GM18858 (cell line): ENCODE measurements at regions not wholly inside any gene's neighbourhood (a gene's known extent, or its start where the extent isn't known, plus 50 kb on each side); places are given as distances from the start of the nearest gene placed in this dataset.

Experiments
- ATAC-seq: cut with Tn5 transposase; IDR thresholded peaks from one replicate; pipeline ENCODE4 v1.9.1; 2021; ENCODE audit not compliant: unreplicated experiment

DNA sequence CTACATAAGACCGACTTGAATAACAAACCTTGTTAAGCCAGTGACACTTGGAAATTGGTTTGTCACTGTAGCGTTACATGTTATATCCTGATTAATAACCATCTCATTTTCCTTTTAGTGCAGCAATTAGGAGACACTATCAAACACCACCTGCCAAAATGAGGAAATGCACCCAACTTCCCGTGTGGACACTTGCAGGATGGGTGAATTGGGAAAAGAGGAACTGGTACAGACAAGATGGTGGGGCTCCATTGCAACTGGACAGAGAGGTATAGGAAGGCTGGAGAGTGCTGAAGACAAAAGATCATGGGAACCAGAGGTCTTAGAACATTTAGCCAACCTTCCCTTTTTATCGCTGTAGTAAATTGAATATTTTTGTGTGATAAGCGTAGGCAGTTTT, 816.3 kb upstream of the HS6ST1 start:
- no peak for ATAC-seq

DNA sequence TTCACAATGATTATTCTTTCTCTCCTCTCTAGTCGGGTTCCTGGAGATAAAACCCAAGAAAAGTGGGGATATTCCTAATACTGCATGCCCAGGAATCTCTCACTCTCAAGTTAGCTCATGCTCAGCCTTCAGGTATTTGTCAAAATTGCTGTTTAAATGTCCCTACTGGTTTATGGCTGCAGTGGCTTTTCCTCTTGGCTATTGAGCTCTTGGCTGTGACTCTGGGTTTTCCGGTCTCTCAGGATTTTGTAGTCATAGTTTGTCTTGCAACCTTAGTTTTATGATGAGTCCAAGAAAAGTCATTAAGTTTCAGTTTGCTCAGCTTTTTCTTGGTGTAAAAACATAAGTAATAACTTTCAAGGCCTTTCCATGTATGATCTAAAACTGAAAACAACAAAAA, 820.7 kb upstream of the HS6ST1 start:
- ATAC-seq, result no peak

DNA sequence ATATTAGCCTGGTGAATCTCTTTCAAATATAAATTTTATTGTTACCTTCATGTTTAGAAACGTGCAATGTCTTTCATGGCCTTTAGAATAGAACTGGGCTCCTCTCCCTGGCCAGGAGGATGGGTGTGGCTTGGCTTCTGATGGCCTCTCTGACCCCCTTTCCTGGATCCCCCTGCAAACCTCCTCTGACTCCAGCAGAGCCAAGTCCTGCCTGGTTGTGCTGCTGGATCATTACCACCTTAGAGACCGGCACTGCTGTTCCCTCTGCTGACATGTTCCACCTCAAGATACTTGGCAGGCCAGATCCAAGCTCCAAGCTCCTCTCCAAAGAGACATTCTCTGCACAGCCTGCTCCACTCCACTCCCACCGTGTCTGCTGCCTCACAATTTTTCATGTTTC, 823.8 kb upstream of the HS6ST1 start:
- ATAC-seq, result no peak

DNA sequence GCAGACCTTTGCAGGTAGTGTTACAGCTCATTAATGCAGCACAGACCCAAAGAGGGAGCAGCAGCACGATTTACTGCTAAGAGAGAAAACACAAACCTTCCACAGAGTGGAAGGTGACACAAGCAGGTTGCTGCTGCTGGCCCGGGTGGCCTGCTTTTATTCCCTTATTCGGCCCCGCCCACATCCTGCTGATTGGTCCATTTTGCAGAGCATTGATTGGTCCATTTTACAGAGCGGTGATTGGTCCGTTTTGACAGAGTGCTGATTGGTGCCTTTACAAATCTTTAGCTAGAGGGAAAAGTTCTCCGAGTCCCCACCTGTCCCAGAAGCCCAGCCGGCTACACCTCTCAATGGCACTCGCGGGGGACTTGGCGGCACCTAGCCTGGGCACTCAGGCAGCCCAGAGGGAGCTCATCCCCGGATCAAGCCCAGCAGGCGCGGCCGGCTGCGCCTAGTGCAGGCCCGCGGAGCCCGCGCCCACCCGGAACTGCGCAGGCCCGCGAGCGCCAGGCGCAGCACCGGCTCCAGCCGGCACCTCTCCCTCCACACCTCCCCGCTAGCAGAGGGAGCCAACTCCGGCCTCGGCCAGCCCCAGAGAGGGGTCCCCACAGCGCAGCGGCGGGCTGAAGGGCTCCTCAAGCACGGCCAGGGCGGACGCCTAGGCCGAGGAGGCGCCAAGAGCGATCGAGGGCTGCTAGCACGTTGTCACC, 825.6 kb upstream of the HS6ST1 start:
- ATAC-seq, result no peak

DNA sequence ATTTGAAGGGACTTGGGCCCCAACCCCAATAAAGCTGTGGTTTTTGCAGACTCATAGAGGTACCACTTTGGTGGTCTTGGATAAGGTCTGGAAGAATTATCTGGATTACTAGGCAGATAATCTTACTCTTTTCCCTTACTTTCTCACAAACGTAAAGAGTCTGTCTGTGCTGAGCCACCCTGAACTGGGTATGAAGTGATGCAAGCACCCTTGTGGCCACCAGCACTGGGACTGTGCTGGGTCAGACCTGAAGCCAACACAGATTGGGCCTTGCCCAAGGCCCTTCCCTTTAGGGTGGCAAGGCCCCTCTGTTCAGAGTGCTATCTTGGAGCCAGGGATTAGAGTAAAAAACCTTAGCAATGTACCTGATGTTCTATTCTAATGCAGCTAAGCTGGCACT, 827.0 kb upstream of the RAB6C start:
- no peak for ATAC-seq

DNA sequence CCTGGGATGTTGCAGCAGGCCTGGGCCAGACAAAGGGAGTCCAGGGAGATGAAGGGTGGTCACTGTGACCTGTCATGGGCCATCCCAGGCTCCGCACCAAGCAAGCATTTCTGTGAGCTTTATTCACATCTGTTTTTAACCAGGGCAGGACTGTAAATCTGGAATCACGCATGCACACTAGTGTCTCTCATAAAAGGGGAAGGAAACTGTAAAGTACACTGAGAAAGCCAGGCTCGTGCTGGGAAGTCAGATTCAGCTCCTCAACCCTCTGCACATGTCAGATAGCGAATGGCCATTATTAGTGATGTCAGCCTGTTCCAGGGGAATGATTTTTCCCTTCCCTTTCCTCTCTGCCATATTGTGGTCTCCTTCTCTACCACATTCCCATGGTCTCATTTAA, 818.6 kb upstream of the RAB6C start:
- ATAC-seq, result no peak

DNA sequence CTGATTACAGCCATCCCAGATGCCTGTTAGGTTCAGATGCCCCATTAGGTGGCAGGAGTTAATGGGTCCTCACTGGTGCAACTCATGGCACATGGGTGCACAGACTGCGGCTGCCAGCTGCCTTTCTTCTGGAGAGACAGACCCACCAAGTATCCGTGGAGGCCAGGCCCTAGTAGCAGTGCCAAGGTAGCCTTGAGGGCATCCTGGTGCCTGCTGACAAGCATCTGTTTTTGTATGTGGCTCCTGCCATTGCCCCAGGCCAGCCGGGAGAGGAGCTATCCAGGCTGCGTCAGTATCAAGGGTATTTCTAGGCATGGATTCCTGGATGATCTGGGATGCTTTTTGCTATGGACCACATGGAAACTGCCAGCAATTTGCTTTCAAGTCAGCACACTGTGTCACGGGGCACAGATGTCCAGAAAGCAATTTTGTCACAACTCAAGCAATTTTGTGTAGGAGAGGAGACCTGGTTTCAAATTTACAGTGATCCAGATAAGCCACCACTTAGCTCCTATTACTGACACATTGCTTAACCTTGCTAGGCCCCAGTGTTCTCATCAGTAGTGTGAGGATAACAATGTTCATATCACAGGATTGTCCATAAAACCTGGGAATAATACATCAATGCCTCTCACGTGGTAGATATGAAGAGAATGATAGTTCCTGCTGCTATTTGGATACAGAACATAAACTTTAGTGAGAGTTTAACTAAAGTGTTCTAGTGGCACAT, 815.1 kb upstream of the RAB6C start:
- ATAC-seq, result no peak

DNA sequence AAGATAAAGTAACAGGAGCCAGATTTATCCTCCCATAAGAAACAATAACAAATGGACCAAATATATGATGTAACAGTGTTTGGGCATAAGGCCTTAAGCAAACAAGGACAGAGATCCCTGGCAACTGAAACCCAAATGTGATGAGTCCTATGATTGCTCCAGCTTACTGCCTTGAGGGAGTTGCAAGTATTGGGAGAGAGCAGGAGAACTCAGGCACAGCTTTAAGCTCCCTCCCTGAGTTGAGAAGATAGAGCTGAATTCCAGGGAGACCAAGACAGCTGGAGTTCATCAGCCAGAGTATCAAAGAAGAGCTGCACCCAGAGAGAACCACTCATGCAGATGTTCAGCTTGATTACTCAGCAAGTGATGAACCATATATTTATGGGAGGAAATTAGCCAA, 814.5 kb upstream of the RAB6C start:
- no peak for ATAC-seq

DNA sequence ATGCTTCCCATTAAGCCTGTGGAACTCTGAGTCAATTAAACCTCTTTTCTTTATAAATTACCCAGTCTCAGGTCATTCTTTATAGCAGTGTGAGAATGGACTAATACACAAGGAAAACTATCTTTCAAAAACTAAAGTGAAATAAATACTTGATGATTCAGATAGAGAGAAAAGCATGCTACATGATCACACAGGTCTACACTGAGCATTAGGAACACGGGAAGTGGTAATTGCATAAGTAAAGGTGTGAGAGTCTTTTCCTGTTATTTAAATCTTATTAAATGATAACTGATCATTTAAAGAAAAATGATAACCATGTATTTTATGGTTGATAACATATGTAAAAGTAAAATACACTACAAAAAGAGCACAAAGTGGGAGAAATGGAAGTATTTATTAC, 812.0 kb upstream of the RAB6C start:
- no peak for ATAC-seq

DNA sequence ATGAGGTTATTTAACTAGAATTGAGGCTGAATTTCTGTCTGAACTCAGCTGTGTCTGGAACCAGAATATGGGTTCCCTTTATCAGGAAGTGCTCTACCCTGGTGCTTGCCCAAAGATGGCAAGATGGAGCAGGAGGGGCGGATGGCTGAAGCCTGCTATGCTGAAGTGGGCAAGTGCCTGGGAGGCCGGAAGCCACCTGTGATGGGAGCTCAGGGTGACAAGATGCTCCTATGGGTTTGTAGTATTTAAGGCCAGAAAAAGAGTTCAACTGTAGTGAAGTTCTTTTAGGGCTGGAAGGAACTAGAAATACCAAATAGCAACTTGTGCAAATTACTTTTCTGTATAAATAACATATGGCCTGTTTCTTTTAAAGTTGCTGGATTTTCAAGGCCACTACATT, 808.9 kb upstream of the RAB6C start:
- no peak for ATAC-seq

DNA sequence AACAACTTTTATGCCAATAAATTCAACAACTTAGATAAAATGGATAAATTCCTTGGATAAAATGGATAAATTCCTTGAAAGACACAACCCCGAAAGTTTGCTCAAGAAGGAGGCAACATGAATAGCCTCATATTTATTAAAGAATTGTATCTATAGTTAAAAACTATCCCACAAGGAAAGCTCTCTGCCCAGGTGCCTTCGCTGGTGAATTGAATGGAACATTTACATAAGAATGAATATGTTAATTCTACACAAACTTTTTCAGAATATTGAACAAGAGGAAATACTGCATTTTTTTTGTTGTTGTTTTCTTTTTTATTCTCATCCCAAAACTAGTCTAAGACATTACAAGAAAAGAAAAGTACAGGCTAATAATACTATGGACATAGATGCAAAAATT, 805.3 kb upstream of the RAB6C start:
- no peak for ATAC-seq

DNA sequence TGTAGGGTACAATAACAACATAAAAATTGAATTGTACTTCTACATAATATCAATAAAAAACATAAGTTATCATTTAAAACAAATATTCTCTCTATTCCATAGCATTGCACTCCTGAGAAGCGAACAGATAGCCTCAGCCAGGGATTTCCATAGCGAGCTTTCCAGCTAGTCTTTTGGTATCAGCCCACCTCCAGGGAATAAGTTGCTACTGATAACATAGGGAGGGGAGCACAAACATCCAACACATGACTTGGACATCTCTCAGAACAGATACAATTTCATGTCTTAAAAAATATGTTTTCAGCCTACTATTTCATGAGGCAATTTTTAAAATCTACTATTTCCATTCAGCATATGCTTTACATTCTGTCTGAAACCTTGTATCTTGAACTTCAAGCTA, 804.4 kb upstream of the RAB6C start:
- ATAC-seq, result no peak

DNA sequence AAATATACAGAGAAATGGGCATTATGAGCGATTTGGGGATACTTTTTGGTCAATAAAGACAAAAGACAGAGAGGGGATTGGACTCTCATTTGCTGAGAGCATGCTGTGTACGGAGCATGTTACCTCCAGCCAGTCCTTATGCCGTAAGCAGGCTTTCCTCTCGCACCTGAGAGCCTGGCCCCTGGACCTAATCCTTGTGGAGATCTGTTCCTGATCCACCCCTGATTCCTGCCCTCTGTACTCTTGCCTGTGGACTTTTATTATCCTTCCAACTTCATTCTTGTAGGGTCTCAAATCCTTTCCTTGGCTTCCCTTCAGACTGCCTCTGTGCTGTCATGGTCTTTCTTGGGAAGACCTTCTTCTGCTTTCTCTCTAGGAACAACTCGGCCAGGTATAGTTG, 803.1 kb upstream of the RAB6C start:
- ATAC-seq, result no peak

DNA sequence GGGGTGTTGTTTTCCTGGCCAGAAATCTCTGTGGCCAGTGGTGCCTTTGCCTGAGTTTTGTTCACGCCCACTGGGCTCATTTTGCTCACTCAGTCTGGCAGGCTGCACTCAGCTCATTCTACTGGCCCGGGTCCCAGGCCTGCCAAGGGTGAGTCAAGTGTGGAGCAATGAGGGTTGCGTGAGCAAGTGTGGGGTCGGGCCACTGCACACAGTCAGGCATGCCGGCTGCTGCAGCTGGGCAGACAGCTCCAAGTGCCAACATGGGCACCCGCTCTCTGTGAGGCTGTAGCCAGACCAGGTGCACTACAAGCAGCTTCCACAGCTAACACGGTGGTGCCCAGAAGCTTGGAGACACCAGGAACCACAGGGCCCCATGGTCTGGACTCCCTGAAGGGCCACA, 801.1 kb upstream of the RAB6C start:
- ATAC-seq, result no peak

DNA sequence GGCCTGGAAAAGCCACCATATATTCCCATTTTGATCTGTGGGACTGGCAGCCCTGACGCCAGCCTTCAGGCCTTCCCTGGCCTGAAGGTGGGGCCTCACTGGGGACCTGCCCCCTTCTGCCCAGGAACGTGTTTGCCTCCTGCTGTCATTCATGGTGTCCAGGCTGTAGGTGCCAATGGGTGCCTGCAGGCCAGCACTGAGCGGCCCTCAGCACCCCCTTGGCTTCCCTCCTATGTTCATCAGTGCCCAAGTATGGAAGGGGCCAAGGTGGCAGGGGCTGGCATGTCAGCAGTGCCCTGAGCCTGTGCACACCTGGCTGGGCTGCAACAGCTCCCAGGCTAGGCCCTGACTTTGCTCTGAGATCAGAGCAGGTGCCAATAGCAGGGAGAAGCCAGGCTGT, 800.3 kb upstream of the RAB6C start:
- no peak for ATAC-seq

DNA sequence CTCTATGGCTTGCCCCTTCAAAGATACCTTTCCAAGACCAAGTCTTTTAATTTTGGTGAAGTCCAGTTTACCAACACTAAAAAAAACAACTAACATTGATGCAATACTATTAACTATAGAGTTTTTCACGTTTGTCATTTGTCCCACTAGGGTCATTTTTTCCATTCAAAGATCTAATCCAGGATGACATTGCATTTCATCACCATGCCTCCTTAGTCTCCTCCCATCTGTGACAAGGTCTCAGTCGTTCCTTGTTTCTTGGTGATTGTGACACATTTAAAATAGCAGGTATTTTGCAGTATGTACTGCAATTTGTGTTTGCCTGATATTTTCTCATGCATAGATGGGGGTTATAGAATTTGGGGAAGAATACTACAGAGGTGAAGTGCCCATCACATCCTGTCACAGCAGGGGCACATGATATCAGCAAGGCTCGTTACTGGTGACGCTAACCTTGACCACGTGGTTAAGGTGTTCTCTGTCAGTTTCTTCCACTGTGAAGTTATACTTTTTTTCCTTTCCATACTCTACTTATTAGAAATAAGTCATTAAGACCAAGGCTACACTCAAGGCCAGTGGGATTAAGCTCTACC, 799.2 kb upstream of the RAB6C start:
- ATAC-seq, result no peak

DNA sequence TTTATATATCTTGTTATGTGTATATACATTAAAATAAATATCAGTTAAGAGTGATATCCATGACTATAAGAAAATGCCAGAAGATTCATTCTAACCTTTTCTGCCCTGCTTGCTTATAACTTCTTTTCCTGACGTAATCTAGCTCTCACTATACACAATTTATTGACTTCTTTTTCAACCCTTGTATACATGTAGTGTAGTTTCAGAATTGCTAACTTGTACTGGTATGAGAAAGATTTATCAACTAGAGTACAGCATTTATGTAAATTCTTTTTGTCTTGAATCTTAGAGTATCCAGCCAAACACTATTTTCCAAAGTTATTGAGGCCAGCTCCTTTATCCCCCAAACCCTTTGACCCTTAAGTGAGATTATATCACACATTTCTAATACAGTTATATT, 798.0 kb upstream of the RAB6C start:
- ATAC-seq, result no peak

DNA sequence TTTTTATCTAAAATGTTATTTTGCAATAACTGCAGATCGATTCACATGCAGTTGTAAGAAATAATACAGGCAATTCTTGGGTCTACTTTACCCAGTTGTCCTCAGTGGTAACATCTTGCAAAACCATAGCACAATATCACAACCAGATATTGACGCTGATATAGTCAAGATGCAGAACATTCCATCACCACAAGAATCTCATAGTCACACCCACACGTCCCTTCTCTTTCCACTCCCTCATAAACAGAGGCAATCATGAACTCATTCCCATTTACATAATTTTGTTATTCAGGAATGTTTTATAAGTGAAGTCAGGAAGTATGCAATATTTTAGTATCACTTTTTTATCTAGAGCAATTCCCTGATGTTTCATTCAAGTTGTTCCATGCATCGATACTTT, 797.5 kb upstream of the RAB6C start:
- no peak for ATAC-seq

DNA sequence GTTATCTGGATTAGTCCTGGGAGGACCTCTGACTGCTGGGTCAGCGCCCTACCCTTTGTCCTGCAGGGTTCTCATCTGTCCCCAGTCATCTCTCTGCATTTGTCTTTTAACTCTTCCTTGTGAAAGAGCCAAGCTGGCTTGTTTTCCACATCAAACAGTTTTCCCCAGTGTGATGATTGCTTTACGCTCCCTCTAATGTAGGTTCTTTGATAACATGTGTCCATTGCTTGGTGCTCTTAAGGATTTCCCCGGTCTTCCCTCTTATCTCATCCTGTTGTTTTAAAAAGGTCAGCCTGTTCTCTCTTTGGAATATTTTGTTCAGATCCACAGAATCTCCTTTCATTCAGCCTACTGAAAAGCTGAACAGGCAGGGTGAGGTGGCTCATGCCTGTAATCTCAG, 792.1 kb upstream of the RAB6C start:
- ATAC-seq, result no peak

DNA sequence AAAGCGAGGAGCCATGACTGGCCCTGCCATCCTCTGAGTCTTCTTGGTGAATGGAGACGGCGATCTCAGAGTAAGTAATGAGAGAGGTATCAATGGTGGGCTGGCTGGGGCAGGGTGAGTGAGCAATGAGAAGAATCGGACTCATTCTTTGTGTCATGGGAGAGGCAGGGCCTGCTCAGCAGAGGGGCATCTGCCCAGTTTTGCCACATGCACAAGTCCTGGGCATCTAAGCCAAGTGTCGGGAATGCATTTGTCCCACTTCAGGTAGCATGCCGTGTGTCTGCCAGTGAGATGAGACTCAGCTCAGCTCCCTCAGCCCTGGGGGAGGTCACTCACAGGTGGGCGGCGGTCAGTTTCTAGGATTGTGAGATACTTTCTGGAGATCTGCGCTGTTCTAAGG, 791.0 kb upstream of the RAB6C start:
- ATAC-seq, result no peak

DNA sequence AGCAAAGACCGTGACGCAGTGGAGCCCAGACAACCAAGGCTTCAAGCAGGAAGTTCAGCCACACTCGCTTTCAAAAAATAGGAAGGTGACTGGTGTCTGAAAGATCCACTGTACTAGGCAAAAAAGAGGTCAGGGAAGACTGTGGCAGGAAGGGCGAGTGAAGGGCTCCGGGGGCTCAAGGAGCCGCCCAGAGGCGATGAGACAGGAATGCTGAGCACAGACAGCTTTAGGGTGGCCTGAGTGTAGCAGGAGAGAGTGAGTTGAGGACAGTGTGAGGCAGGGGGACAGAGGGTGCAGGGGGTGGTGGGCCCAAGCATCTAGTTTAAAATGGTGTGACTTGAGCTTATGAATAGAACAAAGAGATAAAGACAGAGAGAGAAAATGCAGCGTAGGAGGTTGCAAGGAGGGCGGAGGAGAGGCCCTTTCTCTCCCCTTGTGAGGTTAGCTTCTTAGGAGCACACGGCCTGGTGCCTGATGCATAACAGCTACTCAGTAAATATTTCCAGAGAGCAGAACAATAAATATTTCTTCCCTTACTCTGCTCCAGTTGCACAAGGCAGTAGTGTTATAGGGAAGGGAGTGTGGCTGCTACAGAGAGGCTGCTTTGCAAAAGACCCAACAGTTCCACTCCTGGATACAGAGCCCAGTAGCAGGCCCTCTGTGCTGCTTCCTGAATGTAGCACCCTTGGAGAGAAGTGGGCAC, 789.7 kb upstream of the RAB6C start:
- no peak for ATAC-seq

DNA sequence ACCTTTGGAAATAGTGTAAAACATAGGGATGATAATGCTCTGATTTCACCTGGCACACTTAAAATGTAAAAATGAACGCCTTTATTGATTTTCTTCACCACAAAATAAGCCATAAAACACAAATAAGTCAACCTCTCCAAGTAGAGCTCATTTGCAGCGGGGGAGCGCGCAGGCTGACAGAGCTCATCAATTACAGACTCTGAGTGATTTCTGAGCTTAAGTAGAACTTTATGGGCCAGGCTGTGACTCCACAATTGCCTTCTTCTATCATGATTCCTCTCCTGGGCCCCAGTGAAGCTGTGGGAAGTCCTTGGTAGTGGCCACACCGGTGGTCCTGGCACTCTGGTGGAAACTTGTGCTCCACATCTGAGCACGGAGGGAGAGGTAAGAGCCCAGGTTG, 789.0 kb upstream of the RAB6C start:
- ATAC-seq, result no peak
